ENCODE measurements at regions not wholly inside any gene's neighbourhood (a gene's known extent, or its start where the extent isn't known, plus 50 kb on each side); places are given as distances from the start of the nearest gene placed in this dataset.

- no peak for TF ChIP-seq CTCF (conservative IDR thresholded peaks at IDR 0.05; ENCODE audit: low read depth, low read length)
- no peak for TF ChIP-seq MAZ (IDR thresholded peaks at IDR 0.05; ENCODE audit: borderline replicate concordance, low read depth, low read length)
- no peak for TF ChIP-seq POLR2A (IDR thresholded peaks at IDR 0.05; ENCODE audit: low read depth, low read length)
- TF ChIP-seq SMC3 (IDR thresholded peaks at IDR 0.05; ENCODE audit: low read depth, low read length), result no peak
- no peak for TF ChIP-seq FOS (IDR thresholded peaks at IDR 0.05; ENCODE audit: low read depth, low read length)
- no peak for TF ChIP-seq NFE2L2 (IDR thresholded peaks at IDR 0.05; ENCODE audit: low read depth, low read length)
- no peak for TF ChIP-seq RCOR1 (IDR thresholded peaks at IDR 0.05; ENCODE audit: insufficient replicate concordance, low read length)
- no peak for TF ChIP-seq RAD21 (IDR thresholded peaks at IDR 0.05; ENCODE audit: low read length)
- no peak for TF ChIP-seq MXI1 (IDR thresholded peaks at IDR 0.05; ENCODE audit: borderline replicate concordance, low read depth, low read length)
- TF ChIP-seq ELK1 (IDR thresholded peaks at IDR 0.05; ENCODE audit: borderline replicate concordance, low read depth, low read length), result no peak
- TF ChIP-seq CHD1 (IDR thresholded peaks at IDR 0.05; ENCODE audit: low read depth, low read length), result no peak
- TF ChIP-seq RFX5 (IDR thresholded peaks at IDR 0.05; ENCODE audit: low read depth, low read length), result no peak
- no peak for TF ChIP-seq CEBPB (IDR thresholded peaks at IDR 0.05; ENCODE audit: low read depth, low read length)
Measured at GRCh38 chr6:153843420-153843819, 195.6 kb upstream of the OPRM1 start.
